ENCODE measurements at regions not wholly inside any gene's neighbourhood (a gene's known extent, or its start where the extent isn't known, plus 50 kb on each side); places are given as distances from the start of the nearest gene placed in this dataset.

DNA sequence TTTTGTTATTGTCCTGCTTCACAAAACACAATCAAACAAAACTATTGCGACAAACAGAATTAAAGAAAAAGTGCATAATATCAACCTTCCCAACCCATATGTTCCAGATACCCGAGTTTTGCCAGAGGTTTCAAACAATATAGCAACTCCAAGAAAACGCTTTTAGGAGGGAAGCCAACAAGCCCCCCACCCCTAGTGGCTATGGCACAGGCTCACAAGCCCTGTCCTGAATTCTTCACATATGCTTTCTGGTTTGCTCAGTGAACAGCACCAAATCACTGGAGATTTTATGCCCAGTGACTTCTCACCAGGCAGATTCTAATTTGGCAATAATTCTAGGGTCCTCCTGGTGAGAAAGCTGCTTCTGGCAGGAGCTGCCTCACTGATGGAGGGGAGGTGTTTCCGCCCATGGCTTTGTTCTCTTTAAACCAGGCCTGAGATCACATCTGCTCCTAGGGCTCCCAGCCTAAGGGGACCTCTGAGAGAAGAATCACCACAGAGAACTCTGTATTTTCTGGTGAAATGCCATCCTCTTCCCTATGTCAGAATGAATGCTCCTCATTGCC is 1982.4 kb downstream of the EFNA5 start:
- Histone ChIP-seq H3K9me3 (ENCODE audit: low read length) (no peaks in the 10 kb centered on the region), H2AFZ (ENCODE audit: low read depth, low read length) (no peak overlapping the region), H3K4me1 (ENCODE audit: insufficient read depth, low read length) (no peaks in the 10 kb centered on the region), H3K36me3 (ENCODE audit: insufficient read depth, low read length) (no peaks in the 10 kb centered on the region), H3K27me3 (ENCODE audit: insufficient read depth, low read length) (no peaks in the 10 kb centered on the region), H3K4me3 (ENCODE audit: low read length) (no peak overlapping the region)

DNA sequence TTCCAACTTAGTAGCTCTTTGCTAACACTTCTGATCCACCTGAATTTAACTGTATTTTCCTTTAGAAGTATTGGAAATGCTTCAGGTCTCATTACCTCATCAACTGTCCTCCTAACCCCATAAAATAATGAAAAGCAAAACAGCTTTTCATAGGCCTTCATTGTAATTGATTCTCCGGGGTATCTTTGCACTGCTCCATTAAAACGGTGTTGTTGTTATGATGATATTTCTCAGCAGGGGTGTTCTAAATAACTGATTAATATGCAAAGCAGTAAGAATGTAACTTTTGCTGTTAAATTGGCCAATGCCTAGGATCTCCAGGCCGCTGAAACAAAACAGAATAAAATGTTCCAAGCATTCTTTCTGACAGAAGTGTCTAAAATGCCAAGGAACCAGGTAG is 1983.2 kb downstream of the EFNA5 start:
- no peaks in the 10 kb centered on the region for H3K36me3 ChIP-seq (ENCODE audit: insufficient read depth, low read length)
- H3K9me3 ChIP-seq (ENCODE audit: low read length) = no peaks in the 10 kb centered on the region
- H3K4me3 ChIP-seq (ENCODE audit: low read length) = no peak overlapping the region
- no peaks in the 10 kb centered on the region for H3K27me3 ChIP-seq (ENCODE audit: insufficient read depth, low read length)
- no peaks in the 10 kb centered on the region for H3K4me1 ChIP-seq (ENCODE audit: insufficient read depth, low read length)
- H2AFZ ChIP-seq (ENCODE audit: low read depth, low read length) = no peak overlapping the region

DNA sequence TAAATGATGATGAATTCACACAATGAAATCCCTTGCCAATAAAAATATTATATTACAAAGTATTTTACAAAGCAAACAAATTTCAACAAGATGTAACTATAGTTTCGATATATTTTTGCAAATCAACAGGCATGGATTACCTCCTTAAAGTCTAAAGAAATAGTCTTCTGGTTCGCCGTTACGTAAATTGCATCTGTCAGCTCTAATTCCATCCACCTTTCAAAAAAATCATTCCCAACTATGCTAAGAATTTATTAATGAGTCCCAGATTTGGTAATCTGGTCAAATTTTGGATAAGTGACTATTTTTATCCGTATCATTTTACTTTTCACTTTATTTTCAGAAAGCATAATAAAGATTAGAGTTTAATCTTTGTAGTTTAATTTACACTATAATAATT is 1984.9 kb downstream of the EFNA5 start:
- H3K4me1 ChIP-seq (ENCODE audit: insufficient read depth, low read length) = no peaks in the 10 kb centered on the region
- no peak overlapping the region for H3K4me3 ChIP-seq (ENCODE audit: low read length)
- no peaks in the 10 kb centered on the region for H3K36me3 ChIP-seq (ENCODE audit: insufficient read depth, low read length)
- H3K27me3 ChIP-seq (ENCODE audit: insufficient read depth, low read length) = no peaks in the 10 kb centered on the region
- no peak overlapping the region for H2AFZ ChIP-seq (ENCODE audit: low read depth, low read length)
- H3K9me3 ChIP-seq (ENCODE audit: low read length) = no peaks in the 10 kb centered on the region

DNA sequence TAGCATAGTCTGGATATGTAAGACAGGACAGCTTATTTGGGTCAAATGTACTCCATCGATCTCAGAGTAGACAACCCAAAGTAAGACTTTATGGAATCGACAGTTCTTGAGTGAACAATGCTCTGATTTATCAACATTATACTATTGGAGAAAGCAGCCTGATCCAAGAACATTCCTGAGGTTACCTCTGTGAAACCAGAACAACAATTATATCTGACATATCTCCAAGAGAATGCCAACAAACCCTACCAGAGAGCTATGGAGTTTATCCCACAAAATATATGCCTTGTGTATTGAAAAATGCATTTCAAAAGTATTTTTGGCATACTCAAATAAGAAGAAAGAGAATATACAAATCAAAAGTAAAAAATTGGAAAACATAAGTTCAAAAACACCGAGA is 1985.9 kb downstream of the EFNA5 start:
- H3K36me3 ChIP-seq (ENCODE audit: insufficient read depth, low read length) = no peaks in the 10 kb centered on the region
- H2AFZ ChIP-seq (ENCODE audit: low read depth, low read length) = no peak overlapping the region
- no peak overlapping the region for H3K4me3 ChIP-seq (ENCODE audit: low read length)
- no peaks in the 10 kb centered on the region for H3K27me3 ChIP-seq (ENCODE audit: insufficient read depth, low read length)
- H3K4me1 ChIP-seq (ENCODE audit: insufficient read depth, low read length) = no peaks in the 10 kb centered on the region
- H3K9me3 ChIP-seq (ENCODE audit: low read length) = no peaks in the 10 kb centered on the region

DNA sequence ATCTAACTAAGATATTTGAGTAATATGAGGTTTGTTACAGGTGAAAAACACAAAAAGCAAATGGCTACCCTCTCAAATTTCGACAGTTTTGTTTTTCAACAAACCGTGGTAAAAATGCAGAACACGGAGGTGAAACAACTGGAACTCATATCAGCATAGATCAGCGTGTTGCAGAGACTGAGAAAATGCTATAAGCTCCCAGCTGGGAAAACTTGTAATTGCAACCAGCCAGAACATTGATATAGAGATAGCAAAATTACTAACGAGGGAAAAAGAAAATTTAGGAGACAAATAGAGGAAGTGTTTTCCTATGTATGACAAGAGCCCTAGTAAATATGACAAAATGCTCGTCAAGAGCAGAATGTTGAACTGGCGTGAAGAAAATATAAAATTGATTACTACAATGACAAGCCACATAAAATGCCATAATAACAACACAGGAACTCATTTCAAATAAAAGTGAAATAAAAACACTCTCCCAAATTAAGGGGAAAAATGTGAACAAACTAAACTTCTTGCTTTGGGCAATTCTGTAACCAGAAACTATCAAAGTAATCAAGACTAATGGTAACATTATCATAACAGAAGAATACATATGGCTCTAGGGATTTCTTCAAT is 1989.8 kb downstream of the EFNA5 start:
- no peaks in the 10 kb centered on the region for H3K9me3 ChIP-seq (ENCODE audit: low read length)
- no peaks in the 10 kb centered on the region for H3K4me1 ChIP-seq (ENCODE audit: insufficient read depth, low read length)
- H2AFZ ChIP-seq (ENCODE audit: low read depth, low read length) = no peak overlapping the region
- H3K27me3 ChIP-seq (ENCODE audit: insufficient read depth, low read length) = no peaks in the 10 kb centered on the region
- H3K4me3 ChIP-seq (ENCODE audit: low read length) = no peak overlapping the region
- no peaks in the 10 kb centered on the region for H3K36me3 ChIP-seq (ENCODE audit: insufficient read depth, low read length)

DNA sequence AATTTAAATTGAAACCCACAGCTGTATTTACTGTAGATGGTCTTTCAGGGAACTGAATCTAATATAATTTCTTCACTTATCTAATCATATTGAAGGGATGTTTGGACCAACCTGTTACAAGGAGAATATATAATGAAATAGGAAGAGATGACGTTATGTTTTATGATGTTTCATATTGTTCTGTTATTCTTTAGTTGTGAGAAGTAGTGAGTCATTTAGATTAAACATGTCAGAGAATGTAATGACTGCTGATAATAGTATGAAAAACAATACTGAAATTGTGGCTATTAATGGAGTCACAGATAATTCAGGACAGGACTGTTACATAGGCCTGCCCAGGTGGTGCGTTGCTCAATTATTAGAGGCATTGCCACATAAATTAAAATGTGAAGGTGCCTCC is 1993.4 kb downstream of the EFNA5 start:
- H3K4me1 ChIP-seq (ENCODE audit: insufficient read depth, low read length) = no peaks in the 10 kb centered on the region
- no peaks in the 10 kb centered on the region for H3K36me3 ChIP-seq (ENCODE audit: insufficient read depth, low read length)
- no peak overlapping the region for H3K4me3 ChIP-seq (ENCODE audit: low read length)
- no peaks in the 10 kb centered on the region for H3K27me3 ChIP-seq (ENCODE audit: insufficient read depth, low read length)
- H3K9me3 ChIP-seq (ENCODE audit: low read length) = no peaks in the 10 kb centered on the region
- H2AFZ ChIP-seq (ENCODE audit: low read depth, low read length) = no peak overlapping the region

DNA sequence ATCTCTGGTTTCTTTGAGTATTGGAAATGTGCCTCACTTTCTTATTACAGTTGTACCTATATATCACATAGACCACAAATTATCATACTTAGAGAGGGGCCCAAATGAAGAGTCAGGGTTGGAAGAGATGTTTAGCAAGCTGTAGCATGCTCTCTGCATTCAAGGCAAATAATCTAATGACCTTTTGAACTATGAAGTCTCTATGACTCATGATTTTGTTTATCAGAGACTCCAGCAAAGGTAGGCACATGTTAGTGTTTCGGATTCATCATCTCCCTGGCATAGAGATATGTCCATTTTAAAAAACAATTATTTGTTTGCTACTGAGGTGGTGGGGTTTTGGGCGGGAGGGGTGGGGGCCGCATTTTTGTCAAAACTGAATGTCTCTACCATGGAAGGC is 2000.1 kb downstream of the EFNA5 start:
- Histone ChIP-seq H3K4me3 (ENCODE audit: low read length) (no peak overlapping the region), H2AFZ (ENCODE audit: low read depth, low read length) (no peak overlapping the region), H3K27me3 (ENCODE audit: insufficient read depth, low read length) (no peaks in the 10 kb centered on the region), H3K4me1 (ENCODE audit: insufficient read depth, low read length) (peaks cover 14% of the 10 kb centered on the region), H3K36me3 (ENCODE audit: insufficient read depth, low read length) (no peaks in the 10 kb centered on the region), H3K9me3 (ENCODE audit: low read length) (no peaks in the 10 kb centered on the region)

DNA sequence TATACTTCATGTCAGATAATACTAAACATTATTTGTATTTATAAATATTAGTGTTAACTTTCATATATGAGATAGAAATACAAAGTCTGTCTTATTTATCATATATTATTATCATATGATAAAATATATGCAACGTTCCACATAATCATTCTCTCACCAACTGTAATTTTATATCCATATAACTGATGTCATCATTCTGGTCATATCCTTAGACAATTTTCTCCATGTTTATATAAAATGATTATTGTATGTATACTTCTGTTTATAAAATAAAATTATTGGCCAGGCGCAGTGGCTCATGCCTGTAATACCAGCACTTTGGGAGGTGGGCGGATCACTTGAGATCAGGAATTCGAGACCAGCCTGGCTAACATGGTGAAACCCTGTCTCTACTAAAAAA is 2007.1 kb downstream of the EFNA5 start:
- Histone ChIP-seq H3K4me3 (ENCODE audit: low read length) (no peak overlapping the region), H3K9me3 (ENCODE audit: low read length) (no peaks in the 10 kb centered on the region), H3K27me3 (ENCODE audit: insufficient read depth, low read length) (no peaks in the 10 kb centered on the region), H3K4me1 (ENCODE audit: insufficient read depth, low read length) (no peaks in the 10 kb centered on the region), H2AFZ (ENCODE audit: low read depth, low read length) (no peak overlapping the region), H3K36me3 (ENCODE audit: insufficient read depth, low read length) (no peaks in the 10 kb centered on the region)

DNA sequence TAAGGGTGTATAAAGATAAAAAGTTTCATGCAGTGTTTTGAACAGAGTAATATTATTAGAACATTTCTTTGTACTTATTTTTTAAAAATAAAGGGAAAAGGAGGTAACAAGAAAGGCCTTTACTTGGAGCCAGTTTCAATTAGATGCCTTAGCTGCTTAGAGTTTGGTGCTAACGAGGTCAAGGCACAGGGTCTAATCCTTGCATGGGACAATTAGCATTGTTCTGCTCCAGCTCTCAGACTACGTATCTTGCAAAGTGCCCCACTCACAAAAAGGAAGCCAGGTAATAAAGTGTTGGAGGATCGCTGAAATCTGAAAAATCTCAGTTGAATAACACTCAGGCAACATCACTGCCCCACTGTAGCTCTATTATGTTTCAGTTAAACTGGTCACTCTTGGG is 2011.3 kb downstream of the EFNA5 start:
- Histone ChIP-seq H2AFZ (ENCODE audit: low read depth, low read length) (no peak overlapping the region), H3K4me1 (ENCODE audit: insufficient read depth, low read length) (no peaks in the 10 kb centered on the region), H3K27me3 (ENCODE audit: insufficient read depth, low read length) (no peaks in the 10 kb centered on the region), H3K36me3 (ENCODE audit: insufficient read depth, low read length) (no peaks in the 10 kb centered on the region), H3K9me3 (ENCODE audit: low read length) (no peaks in the 10 kb centered on the region), H3K4me3 (ENCODE audit: low read length) (no peak overlapping the region)

DNA sequence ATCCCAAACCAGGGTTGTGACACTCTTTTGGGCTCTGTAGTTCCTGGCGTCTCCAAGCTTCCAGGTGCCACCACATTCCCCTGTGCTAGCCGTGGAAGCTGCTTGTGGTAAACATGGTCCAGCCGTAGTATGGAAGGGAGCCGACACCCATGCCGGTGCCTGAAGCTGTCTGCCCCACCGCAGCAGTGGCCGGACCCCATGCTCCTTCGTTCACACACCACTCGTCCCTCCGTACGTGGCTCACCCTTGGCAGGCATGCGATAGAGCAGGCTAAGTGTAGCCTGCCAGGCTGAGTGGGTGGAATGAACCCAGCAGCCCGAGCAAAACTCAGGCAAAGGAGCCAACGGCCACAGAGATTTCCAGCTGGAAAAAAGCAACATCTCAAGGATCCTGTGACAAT is 2030.4 kb downstream of the EFNA5 start:
- H3K36me3 ChIP-seq (ENCODE audit: insufficient read depth, low read length) = no peaks in the 10 kb centered on the region
- H3K27me3 ChIP-seq (ENCODE audit: insufficient read depth, low read length) = no peaks in the 10 kb centered on the region
- H3K4me3 ChIP-seq (ENCODE audit: low read length) = no peak overlapping the region
- no peak overlapping the region for H2AFZ ChIP-seq (ENCODE audit: low read depth, low read length)
- H3K4me1 ChIP-seq (ENCODE audit: insufficient read depth, low read length) = peaks cover 5% of the 10 kb centered on the region
- no peaks in the 10 kb centered on the region for H3K9me3 ChIP-seq (ENCODE audit: low read length)

DNA sequence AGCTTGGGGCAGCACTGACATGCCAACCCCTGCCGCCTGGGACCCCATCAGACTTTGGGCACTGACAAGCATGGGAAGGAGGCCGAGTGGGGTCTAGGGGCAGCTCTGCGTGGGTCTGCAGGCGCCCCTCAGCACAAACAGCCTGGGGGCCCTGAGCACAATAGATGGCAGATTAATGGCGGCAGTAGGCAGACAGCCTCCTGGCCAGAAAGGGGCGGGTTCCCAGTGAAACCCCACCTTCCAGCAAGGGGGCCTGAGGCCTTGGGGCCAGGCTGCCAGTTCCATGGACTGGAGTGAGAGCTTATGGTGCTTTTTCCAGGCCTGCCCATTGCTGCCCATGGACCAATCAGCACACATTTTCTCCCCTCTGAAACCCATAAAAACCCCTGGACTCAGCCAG is 2031.2 kb downstream of the EFNA5 start:
- no peak overlapping the region for H3K4me3 ChIP-seq (ENCODE audit: low read length)
- no peaks in the 10 kb centered on the region for H3K9me3 ChIP-seq (ENCODE audit: low read length)
- peaks cover 5% of the 10 kb centered on the region for H3K4me1 ChIP-seq (ENCODE audit: insufficient read depth, low read length)
- no peak overlapping the region for H2AFZ ChIP-seq (ENCODE audit: low read depth, low read length)
- no peaks in the 10 kb centered on the region for H3K36me3 ChIP-seq (ENCODE audit: insufficient read depth, low read length)
- no peaks in the 10 kb centered on the region for H3K27me3 ChIP-seq (ENCODE audit: insufficient read depth, low read length)

DNA sequence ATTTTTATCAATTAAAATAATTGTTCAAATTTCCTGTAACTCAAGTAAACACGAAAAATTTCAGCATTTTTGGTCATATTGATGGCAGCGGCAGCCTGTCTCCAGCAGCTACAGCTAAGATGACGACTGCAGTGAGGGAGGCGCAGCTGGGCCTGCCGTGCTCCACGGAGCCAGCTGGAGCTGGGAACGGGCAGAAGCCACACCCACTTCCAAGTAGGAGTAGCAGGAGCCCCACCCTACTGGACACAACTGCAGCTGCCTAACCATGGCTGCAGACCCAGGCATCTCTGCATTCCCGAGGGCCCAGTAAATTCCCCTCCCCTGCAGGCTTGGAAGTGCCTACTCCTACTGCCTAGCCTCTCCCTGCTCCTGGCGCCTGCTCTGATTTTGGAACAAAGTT is 2031.7 kb downstream of the EFNA5 start:
- Histone ChIP-seq H3K4me3 (ENCODE audit: low read length) (no peak overlapping the region), H3K9me3 (ENCODE audit: low read length) (no peaks in the 10 kb centered on the region), H3K4me1 (ENCODE audit: insufficient read depth, low read length) (peaks cover 5% of the 10 kb centered on the region), H2AFZ (ENCODE audit: low read depth, low read length) (no peak overlapping the region), H3K27me3 (ENCODE audit: insufficient read depth, low read length) (no peaks in the 10 kb centered on the region), H3K36me3 (ENCODE audit: insufficient read depth, low read length) (no peaks in the 10 kb centered on the region)

DNA sequence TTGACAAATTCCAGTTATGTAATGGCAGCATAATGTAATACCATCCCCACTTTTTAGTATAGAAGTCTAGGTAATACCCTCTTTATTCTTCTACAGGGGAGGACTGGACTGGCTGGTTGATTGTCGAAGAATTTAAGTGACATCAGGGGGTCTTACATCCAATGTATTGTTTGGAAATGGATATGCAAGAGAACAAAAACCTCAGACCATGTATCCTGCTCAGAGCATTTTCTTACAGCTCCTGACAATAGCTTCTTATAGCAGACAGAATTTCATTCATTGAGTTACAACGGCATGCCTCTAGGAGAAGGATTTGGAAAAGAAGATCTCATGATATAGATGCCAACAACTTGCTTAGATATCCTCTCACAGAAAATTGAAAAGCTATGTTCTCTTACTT is 2032.3 kb downstream of the EFNA5 start:
- H3K4me3 ChIP-seq (ENCODE audit: low read length) = no peak overlapping the region
- no peak overlapping the region for H2AFZ ChIP-seq (ENCODE audit: low read depth, low read length)
- no peaks in the 10 kb centered on the region for H3K27me3 ChIP-seq (ENCODE audit: insufficient read depth, low read length)
- no peaks in the 10 kb centered on the region for H3K36me3 ChIP-seq (ENCODE audit: insufficient read depth, low read length)
- H3K4me1 ChIP-seq (ENCODE audit: insufficient read depth, low read length) = peaks cover 5% of the 10 kb centered on the region
- no peaks in the 10 kb centered on the region for H3K9me3 ChIP-seq (ENCODE audit: low read length)

DNA sequence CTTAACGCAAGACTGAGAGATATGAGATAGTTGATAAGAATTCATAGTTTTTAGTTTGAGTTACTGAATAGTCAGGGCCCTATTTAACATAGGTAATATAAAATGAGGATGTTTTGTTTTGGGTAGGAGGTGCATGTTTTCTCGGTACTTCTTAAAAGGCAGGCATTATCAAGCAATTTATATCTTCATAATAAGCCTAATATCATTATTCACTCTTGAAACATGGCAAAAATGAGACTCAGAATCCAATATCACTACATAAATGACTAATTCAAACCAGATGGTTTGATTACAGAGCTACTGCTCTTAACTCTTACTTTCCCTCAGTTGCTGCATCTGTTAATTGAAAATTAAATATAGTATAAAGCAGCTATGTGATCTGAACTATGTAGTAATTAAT is 2038.7 kb downstream of the EFNA5 start:
- Histone ChIP-seq H3K27me3 (ENCODE audit: insufficient read depth, low read length) (no peaks in the 10 kb centered on the region), H2AFZ (ENCODE audit: low read depth, low read length) (no peak overlapping the region), H3K9me3 (ENCODE audit: low read length) (no peaks in the 10 kb centered on the region), H3K4me3 (ENCODE audit: low read length) (no peak overlapping the region), H3K36me3 (ENCODE audit: insufficient read depth, low read length) (no peaks in the 10 kb centered on the region), H3K4me1 (ENCODE audit: insufficient read depth, low read length) (no peaks in the 10 kb centered on the region)

Data from neuron (in vitro differentiated cells).